HEK293 (cell line): ENCODE measurements at regions not wholly inside any gene's neighbourhood (a gene's known extent, or its start where the extent isn't known, plus 50 kb on each side); places are given as distances from the start of the nearest gene placed in this dataset.

Source experiments
- CTCF ChIA-PET: fragments of 350-600 bp; formaldehyde crosslinking; extraction: SDS; loops from one replicate; lab custom pipeline; 2021; ENCODE audit warnings: antibody characterized with exemption; lab: Yijun Ruan, JAX
- POLR2A ChIA-PET: fragments of 300-600 bp; formaldehyde crosslinking; extraction: SDS; loops from one replicate; lab custom pipeline; 2020; ENCODE audit warnings: antibody characterized with exemption, inconsistent platforms; lab: Yijun Ruan, JAX
- H3K27ac ChIP-seq: fragments of 200-500 bp; sonication (Bioruptor generic); 2 replicates; pipeline ENCODE4 v1.5.1; 2014; ENCODE audit warnings: low read depth, low read length, control low read depth, inconsistent platforms; ENCODE audit errors: extremely low read depth
- H3K36me3 ChIP-seq, 2 experiments: fragments of 200-500 bp in 1 of 2; sonication (Bioruptor generic) in 1 of 2; 1 replicate in 1 of 2; 2 replicates in 1 of 2; pipeline ENCODE4 v1.5.1; 2014 to 2017; ENCODE audit warnings: inconsistent platforms in 2 of 2, low read length in 2 of 2; ENCODE audit not compliant: control insufficient read depth in 2 of 2, insufficient read depth in 1 of 2
- H3K4me1 ChIP-seq: fragments of 200-500 bp; sonication (Bioruptor generic); 2 replicates; pipeline ENCODE4 v1.5.1; 2014; ENCODE audit warnings: mild to moderate bottlenecking, low read length, inconsistent platforms; ENCODE audit not compliant: control insufficient read depth, insufficient read depth
- H3K4me3 ChIP-seq: 2 replicates; pipeline ENCODE4 v1.5.1; 2011; ENCODE audit warnings: low read depth, mild to moderate bottlenecking, control low read depth, low read length, moderate library complexity
- H3K9me3 ChIP-seq: fragments of 200-500 bp; sonication (Bioruptor generic); 2 replicates; pipeline ENCODE4 v1.5.1; 2014; ENCODE audit warnings: low read depth, low read length, inconsistent platforms; ENCODE audit not compliant: control insufficient read depth, insufficient read depth
- CTCF ChIP-seq: fragments of 450-650 bp; formaldehyde crosslinking; IDR thresholded peaks from 2 replicates; pipeline ENCODE4 v1.5.1; 2016; ENCODE audit warnings: missing biosample characterization, missing genetic modification characterization
- KLF9 ChIP-seq: fragments of 450-650 bp; formaldehyde crosslinking; IDR thresholded peaks from 2 replicates; pipeline ENCODE4 v1.5.1; 2016; ENCODE audit warnings: missing biosample characterization, missing genetic modification characterization, low read depth
- MEIS1 ChIP-seq: sonication (generic); formaldehyde crosslinking; IDR thresholded peaks from 2 replicates; pipeline ENCODE4 v1.8.1; 2022; ENCODE audit warnings: missing genetic modification reagents, mild to moderate bottlenecking, borderline replicate concordance
- PRDM1 ChIP-seq: fragments of 450-650 bp; formaldehyde crosslinking; IDR thresholded peaks from 2 replicates; pipeline ENCODE4; 2016; ENCODE audit warnings: missing biosample characterization, missing genetic modification characterization
- ZBTB1 ChIP-seq: fragments of 450-650 bp; formaldehyde crosslinking; IDR thresholded peaks from 2 replicates; pipeline ENCODE4 v1.5.1; 2016; ENCODE audit warnings: missing biosample characterization, missing genetic modification characterization
- ZIC2 ChIP-seq: fragments of 450-650 bp; formaldehyde crosslinking; IDR thresholded peaks from 2 replicates; pipeline ENCODE4 v1.5.1; 2016; ENCODE audit warnings: missing biosample characterization, missing genetic modification characterization
- ZNF10 ChIP-seq: fragments of 450-650 bp; formaldehyde crosslinking; IDR thresholded peaks from 2 replicates; pipeline ENCODE4 v1.5.1; 2017; ENCODE audit warnings: missing biosample characterization, missing genetic modification characterization
- ZNF169 ChIP-seq: fragments of 450-650 bp; formaldehyde crosslinking; IDR thresholded peaks from 2 replicates; pipeline ENCODE4 v1.5.1; 2016; ENCODE audit warnings: missing biosample characterization, missing genetic modification characterization
- ZNF23 ChIP-seq: fragments of 450-650 bp; formaldehyde crosslinking; IDR thresholded peaks from 2 replicates; pipeline ENCODE4 v1.5.1; 2016; ENCODE audit warnings: missing biosample characterization, missing genetic modification characterization, borderline replicate concordance
- ZNF518A ChIP-seq: fragments of 450-650 bp; formaldehyde crosslinking; conservative IDR thresholded peaks from 2 replicates; pipeline ENCODE4 v1.5.1; 2016; ENCODE audit warnings: low read depth, missing biosample characterization, missing genetic modification characterization
- ZNF530 ChIP-seq: fragments of 450-650 bp; formaldehyde crosslinking; IDR thresholded peaks from 2 replicates; pipeline ENCODE4 v1.5.1; 2016; ENCODE audit warnings: low read depth, missing biosample characterization, missing genetic modification characterization
- ZNF629 ChIP-seq: fragments of 450-650 bp; formaldehyde crosslinking; IDR thresholded peaks from 2 replicates; pipeline ENCODE4 v1.5.1; 2017; ENCODE audit warnings: missing biosample characterization, missing genetic modification characterization
- ZNF76 ChIP-seq: fragments of 450-650 bp; formaldehyde crosslinking; IDR thresholded peaks from 2 replicates; pipeline ENCODE4; 2016; ENCODE audit warnings: low read depth, missing biosample characterization, missing genetic modification characterization, borderline replicate concordance
- ZNF785 ChIP-seq: fragments of 450-650 bp; formaldehyde crosslinking; IDR thresholded peaks from 2 replicates; pipeline ENCODE4 v1.5.1; 2016; ENCODE audit warnings: missing biosample characterization, missing genetic modification characterization
- ZNF791 ChIP-seq: fragments of 450-650 bp; formaldehyde crosslinking; IDR thresholded peaks from 2 replicates; pipeline ENCODE4 v1.5.1; 2016; ENCODE audit warnings: missing biosample characterization, missing genetic modification characterization
- TF ChIP-seq, protein P1 (sequence below): fragments of 450-650 bp; formaldehyde crosslinking; IDR thresholded peaks from 2 replicates; pipeline ENCODE4 v1.5.1; 2016; ENCODE audit warnings: missing biosample characterization, missing genetic modification characterization, borderline replicate concordance
- TF ChIP-seq, protein P2 (sequence below): fragments of 450-650 bp; formaldehyde crosslinking; IDR thresholded peaks from 2 replicates; pipeline ENCODE4 v1.5.1; 2016; ENCODE audit warnings: missing biosample characterization, missing genetic modification characterization

- TF ChIP-seq ZNF785 (tag by site-specific recombination) = no peak
- TF ChIP-seq ZNF629 (tag by site-specific recombination) = no peak
- no peak for TF ChIP-seq ZNF518A (tag by site-specific recombination)
- TF ChIP-seq CTCF (tag by site-specific recombination) = no peak
- no peak for TF ChIP-seq ZNF23 (tag by site-specific recombination)
- TF ChIP-seq ZNF10 (tag by site-specific recombination) = no peak
- no peak for TF ChIP-seq ZIC2 (tag by site-specific recombination)
- TF ChIP-seq ZNF76 (tag by site-specific recombination) = no peak
- TF ChIP-seq ZNF791 (tag by site-specific recombination) = no peak
- TF ChIP-seq ZNF530 (tag by site-specific recombination) = no peak
- no peak for TF ChIP-seq PRDM1 (tag by site-specific recombination)
- no peak for TF ChIP-seq KLF9 (tag by site-specific recombination)
- TF ChIP-seq ZBTB1 (tag by site-specific recombination) = no peak
- TF ChIP-seq ZNF169 (tag by site-specific recombination) = no peak
- TF ChIP-seq, protein P1, sequence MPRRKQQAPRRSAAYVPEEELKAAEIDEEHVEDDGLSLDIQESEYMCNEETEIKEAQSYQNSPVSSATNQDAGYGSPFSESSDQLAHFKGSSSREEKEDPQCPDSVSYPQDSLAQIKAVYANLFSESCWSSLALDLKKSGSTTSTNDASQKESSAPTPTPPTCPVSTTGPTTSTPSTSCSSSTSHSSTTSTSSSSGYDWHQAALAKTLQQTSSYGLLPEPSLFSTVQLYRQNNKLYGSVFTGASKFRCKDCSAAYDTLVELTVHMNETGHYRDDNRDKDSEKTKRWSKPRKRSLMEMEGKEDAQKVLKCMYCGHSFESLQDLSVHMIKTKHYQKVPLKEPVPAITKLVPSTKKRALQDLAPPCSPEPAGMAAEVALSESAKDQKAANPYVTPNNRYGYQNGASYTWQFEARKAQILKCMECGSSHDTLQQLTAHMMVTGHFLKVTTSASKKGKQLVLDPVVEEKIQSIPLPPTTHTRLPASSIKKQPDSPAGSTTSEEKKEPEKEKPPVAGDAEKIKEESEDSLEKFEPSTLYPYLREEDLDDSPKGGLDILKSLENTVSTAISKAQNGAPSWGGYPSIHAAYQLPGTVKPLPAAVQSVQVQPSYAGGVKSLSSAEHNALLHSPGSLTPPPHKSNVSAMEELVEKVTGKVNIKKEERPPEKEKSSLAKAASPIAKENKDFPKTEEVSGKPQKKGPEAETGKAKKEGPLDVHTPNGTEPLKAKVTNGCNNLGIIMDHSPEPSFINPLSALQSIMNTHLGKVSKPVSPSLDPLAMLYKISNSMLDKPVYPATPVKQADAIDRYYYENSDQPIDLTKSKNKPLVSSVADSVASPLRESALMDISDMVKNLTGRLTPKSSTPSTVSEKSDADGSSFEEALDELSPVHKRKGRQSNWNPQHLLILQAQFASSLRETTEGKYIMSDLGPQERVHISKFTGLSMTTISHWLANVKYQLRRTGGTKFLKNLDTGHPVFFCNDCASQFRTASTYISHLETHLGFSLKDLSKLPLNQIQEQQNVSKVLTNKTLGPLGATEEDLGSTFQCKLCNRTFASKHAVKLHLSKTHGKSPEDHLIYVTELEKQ (tag by site-specific recombination) = no peak
- TF ChIP-seq, protein P2, sequence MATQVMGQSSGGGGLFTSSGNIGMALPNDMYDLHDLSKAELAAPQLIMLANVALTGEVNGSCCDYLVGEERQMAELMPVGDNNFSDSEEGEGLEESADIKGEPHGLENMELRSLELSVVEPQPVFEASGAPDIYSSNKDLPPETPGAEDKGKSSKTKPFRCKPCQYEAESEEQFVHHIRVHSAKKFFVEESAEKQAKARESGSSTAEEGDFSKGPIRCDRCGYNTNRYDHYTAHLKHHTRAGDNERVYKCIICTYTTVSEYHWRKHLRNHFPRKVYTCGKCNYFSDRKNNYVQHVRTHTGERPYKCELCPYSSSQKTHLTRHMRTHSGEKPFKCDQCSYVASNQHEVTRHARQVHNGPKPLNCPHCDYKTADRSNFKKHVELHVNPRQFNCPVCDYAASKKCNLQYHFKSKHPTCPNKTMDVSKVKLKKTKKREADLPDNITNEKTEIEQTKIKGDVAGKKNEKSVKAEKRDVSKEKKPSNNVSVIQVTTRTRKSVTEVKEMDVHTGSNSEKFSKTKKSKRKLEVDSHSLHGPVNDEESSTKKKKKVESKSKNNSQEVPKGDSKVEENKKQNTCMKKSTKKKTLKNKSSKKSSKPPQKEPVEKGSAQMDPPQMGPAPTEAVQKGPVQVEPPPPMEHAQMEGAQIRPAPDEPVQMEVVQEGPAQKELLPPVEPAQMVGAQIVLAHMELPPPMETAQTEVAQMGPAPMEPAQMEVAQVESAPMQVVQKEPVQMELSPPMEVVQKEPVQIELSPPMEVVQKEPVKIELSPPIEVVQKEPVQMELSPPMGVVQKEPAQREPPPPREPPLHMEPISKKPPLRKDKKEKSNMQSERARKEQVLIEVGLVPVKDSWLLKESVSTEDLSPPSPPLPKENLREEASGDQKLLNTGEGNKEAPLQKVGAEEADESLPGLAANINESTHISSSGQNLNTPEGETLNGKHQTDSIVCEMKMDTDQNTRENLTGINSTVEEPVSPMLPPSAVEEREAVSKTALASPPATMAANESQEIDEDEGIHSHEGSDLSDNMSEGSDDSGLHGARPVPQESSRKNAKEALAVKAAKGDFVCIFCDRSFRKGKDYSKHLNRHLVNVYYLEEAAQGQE (tag by site-specific recombination) = no peak
- TF ChIP-seq MEIS1 (CRISPR knock-in tag) = no peak
- TF ChIP-seq, all 188 proteins: peak for 0
- Histone ChIP-seq H3K36me3 (no peaks in the 10 kb centered on the region), H3K4me3 (no peak overlapping the region), H3K9me3 (no peaks in the 10 kb centered on the region), H3K4me1 (no peaks in the 10 kb centered on the region), H3K27ac (no peak overlapping the region)
- ChIA-PET CTCF (no interaction called here), POLR2A (no interaction called here)
Measured at GRCh38 chr9:16118043-16118442, 565.2 kb downstream of the CCDC171 start.
